NT2/D1 (cell line): ENCODE measurements at regions not wholly inside any gene's neighbourhood (a gene's known extent, or its start where the extent isn't known, plus 50 kb on each side); places are given as distances from the start of the nearest gene placed in this dataset.

ENCODE experiments used
- SUZ12 ChIP-seq: IDR thresholded peaks from 2 replicates; pipeline ENCODE4 v1.6.1; 2011; ENCODE audit not compliant: insufficient read length, insufficient read depth; ENCODE audit errors: extremely low read depth
- YY1 ChIP-seq: IDR thresholded peaks from 2 replicates; pipeline ENCODE4 v1.6.1; 2011; ENCODE audit not compliant: insufficient read length, insufficient read depth
- ZNF274 ChIP-seq: IDR thresholded peaks from 2 replicates; pipeline ENCODE4 v1.6.1; 2011; ENCODE audit warnings: mild to moderate bottlenecking, low read depth, low read length

GRCh38 chr7:121485467-121486243 lies 89.5 kb upstream of the FAM3C start:
- TF ChIP-seq SUZ12 (no peak), ZNF274 (no peak), YY1 (no peak)
